DND-41 (cell line): ENCODE measurements at regions not wholly inside any gene's neighbourhood (a gene's known extent, or its start where the extent isn't known, plus 50 kb on each side); places are given as distances from the start of the nearest gene placed in this dataset.

Experiments
- EZH2 ChIP-seq: IDR thresholded peaks from 3 replicates; pipeline ENCODE4 v1.6.1; 2012; ENCODE audit warnings: borderline replicate concordance, low read depth, mild to moderate bottlenecking, moderate library complexity, low read length, inconsistent platforms; ENCODE audit not compliant: severe bottlenecking
- TF ChIP-seq, protein P1 (sequence below): IDR thresholded peaks from 2 replicates; pipeline ENCODE4 v1.5.1; 2012; ENCODE audit warnings: borderline replicate concordance, low read length, moderate library complexity, mild to moderate bottlenecking; ENCODE audit not compliant: poor library complexity, severe bottlenecking; ENCODE audit errors: extremely low read depth

DNA sequence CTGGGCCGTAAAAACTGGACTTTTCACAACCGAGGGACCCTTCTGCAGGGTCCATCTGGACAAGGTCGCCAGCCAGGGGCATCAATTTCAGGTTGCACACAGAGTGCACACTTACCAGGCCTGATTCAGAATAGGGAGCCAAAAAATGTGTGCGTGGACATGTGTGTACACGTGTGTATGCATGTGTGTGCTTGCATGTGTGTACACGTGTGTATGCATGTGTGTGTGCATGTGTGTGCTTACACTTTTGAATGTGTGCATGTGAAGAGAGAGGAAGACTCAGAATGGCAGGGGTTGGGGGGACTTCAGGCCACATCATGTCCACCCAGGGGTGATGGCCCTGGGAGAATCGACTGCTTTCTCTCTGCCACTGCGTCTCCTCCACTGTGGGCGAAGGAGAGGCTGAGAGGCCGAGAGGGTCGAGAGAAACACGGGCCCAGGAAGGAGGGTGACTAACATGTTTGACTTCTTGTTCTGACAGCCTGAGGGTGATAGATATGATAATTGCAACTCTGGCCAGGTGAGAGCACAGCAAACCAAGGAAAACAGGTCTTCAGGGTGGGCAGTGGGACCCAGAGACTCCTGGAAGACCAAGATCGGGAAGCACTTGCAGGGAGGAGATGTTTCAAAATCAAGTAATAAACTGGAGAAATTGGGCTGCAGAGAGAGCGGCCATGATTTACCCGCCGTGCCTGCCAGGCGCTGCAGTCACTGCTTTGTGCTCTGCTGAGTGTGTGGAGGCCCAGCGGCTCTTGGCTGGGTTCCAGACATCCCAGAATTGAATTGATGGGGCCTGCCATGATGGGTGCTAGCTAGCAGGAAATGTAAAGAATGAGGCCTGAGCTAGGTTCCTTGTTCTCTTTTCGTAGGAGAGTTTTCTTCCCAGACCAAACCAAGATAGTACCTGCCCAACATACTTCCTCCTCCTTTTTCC, 310.8 kb downstream of the QKI start:
- TF ChIP-seq, protein P1, sequence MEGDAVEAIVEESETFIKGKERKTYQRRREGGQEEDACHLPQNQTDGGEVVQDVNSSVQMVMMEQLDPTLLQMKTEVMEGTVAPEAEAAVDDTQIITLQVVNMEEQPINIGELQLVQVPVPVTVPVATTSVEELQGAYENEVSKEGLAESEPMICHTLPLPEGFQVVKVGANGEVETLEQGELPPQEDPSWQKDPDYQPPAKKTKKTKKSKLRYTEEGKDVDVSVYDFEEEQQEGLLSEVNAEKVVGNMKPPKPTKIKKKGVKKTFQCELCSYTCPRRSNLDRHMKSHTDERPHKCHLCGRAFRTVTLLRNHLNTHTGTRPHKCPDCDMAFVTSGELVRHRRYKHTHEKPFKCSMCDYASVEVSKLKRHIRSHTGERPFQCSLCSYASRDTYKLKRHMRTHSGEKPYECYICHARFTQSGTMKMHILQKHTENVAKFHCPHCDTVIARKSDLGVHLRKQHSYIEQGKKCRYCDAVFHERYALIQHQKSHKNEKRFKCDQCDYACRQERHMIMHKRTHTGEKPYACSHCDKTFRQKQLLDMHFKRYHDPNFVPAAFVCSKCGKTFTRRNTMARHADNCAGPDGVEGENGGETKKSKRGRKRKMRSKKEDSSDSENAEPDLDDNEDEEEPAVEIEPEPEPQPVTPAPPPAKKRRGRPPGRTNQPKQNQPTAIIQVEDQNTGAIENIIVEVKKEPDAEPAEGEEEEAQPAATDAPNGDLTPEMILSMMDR, result no peak
- TF ChIP-seq EZH2, result no peak
